ENCODE measurements at regions not wholly inside any gene's neighbourhood (a gene's known extent, or its start where the extent isn't known, plus 50 kb on each side); places are given as distances from the start of the nearest gene placed in this dataset.
A peak's percentile ranks its signal among the peaks of the same experiment; 100 is the strongest.

DNA sequence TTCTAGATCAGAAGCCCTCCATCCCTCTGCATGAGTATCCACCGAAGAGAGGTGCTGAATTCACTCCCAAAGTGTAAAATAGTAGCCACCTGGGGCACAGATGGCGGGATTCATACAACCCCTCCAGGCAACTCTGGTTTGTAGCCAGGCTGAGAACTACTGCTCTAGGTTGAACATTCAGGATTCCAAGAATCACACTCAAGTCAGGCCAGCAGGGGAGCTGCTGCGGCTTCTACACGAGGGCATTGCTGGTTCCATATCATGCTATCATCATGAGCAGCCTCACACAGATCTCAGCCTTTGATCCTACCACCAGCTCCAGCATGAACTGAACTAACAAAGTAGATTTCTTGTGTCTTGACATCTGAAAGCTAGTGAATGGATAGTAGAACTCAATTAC, 367.9 kb downstream of the DIRAS2 start:
- H3K4me2 ChIP-seq (ENCODE audit: low read depth, low read length) = no peak overlapping the region
- H3K9ac ChIP-seq (ENCODE audit: low read length) = no peak overlapping the region
- no peak overlapping the region for H2AFZ ChIP-seq (ENCODE audit: low read length)
- H3K27ac ChIP-seq (ENCODE audit: low read length) = no peak overlapping the region
- H3K4me3 ChIP-seq (ENCODE audit: low read length) = no peak overlapping the region
- H3K27me3 ChIP-seq (replicated peaks; ENCODE audit: insufficient read depth, low read length) = no peaks in the 10 kb centered on the region
- no peaks in the 10 kb centered on the region for H4K20me1 ChIP-seq (ENCODE audit: insufficient read depth, low read length)
- H3K79me2 ChIP-seq (ENCODE audit: low read length) = no peaks in the 10 kb centered on the region
- no peaks in the 10 kb centered on the region for H3K4me1 ChIP-seq (ENCODE audit: low read length)
- no peak for DNase-seq
- no peaks in the 10 kb centered on the region for H3K9me3 ChIP-seq (replicated peaks; ENCODE audit: insufficient read depth, low read length)
- no peak for TF ChIP-seq EZH2 (optimal IDR thresholded peaks at IDR 0.05; ENCODE audit: low read depth, low read length)
- TF ChIP-seq EZH2phosphoT487 (IDR thresholded peaks at IDR 0.05; ENCODE audit: low read length) = no peak
- TF ChIP-seq, protein P1, sequence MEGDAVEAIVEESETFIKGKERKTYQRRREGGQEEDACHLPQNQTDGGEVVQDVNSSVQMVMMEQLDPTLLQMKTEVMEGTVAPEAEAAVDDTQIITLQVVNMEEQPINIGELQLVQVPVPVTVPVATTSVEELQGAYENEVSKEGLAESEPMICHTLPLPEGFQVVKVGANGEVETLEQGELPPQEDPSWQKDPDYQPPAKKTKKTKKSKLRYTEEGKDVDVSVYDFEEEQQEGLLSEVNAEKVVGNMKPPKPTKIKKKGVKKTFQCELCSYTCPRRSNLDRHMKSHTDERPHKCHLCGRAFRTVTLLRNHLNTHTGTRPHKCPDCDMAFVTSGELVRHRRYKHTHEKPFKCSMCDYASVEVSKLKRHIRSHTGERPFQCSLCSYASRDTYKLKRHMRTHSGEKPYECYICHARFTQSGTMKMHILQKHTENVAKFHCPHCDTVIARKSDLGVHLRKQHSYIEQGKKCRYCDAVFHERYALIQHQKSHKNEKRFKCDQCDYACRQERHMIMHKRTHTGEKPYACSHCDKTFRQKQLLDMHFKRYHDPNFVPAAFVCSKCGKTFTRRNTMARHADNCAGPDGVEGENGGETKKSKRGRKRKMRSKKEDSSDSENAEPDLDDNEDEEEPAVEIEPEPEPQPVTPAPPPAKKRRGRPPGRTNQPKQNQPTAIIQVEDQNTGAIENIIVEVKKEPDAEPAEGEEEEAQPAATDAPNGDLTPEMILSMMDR (IDR thresholded peaks at IDR 0.05; ENCODE audit: low read length) = no peak
- no peaks in the 10 kb centered on the region for H3K9me2 ChIP-seq (replicated peaks; ENCODE audit: insufficient read depth, low read length)
- no peaks in the 10 kb centered on the region for H3F3A ChIP-seq (ENCODE audit: insufficient read depth, low read length)
- no peaks in the 10 kb centered on the region for H3K36me3 ChIP-seq (replicated peaks; ENCODE audit: insufficient read depth, low read length)

DNA sequence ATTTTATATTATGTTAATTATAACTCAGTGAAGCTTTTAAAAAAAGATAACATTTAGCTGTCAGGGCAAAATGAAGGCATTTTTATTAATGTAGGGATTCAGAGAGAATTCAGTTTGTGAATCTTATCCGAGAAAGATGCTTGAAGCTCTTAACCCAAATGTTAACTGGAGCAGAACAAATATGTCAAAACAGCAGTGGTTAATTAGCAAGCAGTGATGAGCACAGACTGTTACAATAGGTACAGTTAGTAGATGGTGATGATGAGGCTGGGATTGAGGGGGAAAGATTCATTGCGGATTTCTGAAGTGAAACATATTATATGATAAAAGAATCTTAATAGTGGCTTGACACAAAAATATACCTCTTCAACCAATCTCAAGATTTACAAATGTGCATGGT, 356.7 kb downstream of the DIRAS2 start:
- H3K36me3 ChIP-seq (replicated peaks; ENCODE audit: insufficient read depth, low read length) = no peaks in the 10 kb centered on the region
- TF ChIP-seq, protein P1 (IDR thresholded peaks at IDR 0.05; ENCODE audit: low read length) = no peak
- TF ChIP-seq EZH2phosphoT487 (IDR thresholded peaks at IDR 0.05; ENCODE audit: low read length) (no peak), EZH2 (optimal IDR thresholded peaks at IDR 0.05; ENCODE audit: low read depth, low read length) (no peak)
- peaks cover 16% of the 10 kb centered on the region for H3K4me1 ChIP-seq (ENCODE audit: low read length)
- H2AFZ ChIP-seq (ENCODE audit: low read length) = no peak overlapping the region
- H3K79me2 ChIP-seq (ENCODE audit: low read length) = no peaks in the 10 kb centered on the region
- H3K9me2 ChIP-seq (replicated peaks; ENCODE audit: insufficient read depth, low read length) = no peaks in the 10 kb centered on the region
- no peak overlapping the region for H3K4me3 ChIP-seq (ENCODE audit: low read length)
- no peak overlapping the region for H3K9ac ChIP-seq (ENCODE audit: low read length)
- H3K4me2 ChIP-seq (ENCODE audit: low read depth, low read length) = no peak overlapping the region
- H3F3A ChIP-seq (ENCODE audit: insufficient read depth, low read length) = peaks cover 8% of the 10 kb centered on the region
- H3K27me3 ChIP-seq (replicated peaks; ENCODE audit: insufficient read depth, low read length) = no peaks in the 10 kb centered on the region
- H3K27ac ChIP-seq (ENCODE audit: low read length) = no peak overlapping the region
- no peaks in the 10 kb centered on the region for H3K9me3 ChIP-seq (replicated peaks; ENCODE audit: insufficient read depth, low read length)
- H4K20me1 ChIP-seq (ENCODE audit: insufficient read depth, low read length) = no peaks in the 10 kb centered on the region
- no peak for DNase-seq

DNA sequence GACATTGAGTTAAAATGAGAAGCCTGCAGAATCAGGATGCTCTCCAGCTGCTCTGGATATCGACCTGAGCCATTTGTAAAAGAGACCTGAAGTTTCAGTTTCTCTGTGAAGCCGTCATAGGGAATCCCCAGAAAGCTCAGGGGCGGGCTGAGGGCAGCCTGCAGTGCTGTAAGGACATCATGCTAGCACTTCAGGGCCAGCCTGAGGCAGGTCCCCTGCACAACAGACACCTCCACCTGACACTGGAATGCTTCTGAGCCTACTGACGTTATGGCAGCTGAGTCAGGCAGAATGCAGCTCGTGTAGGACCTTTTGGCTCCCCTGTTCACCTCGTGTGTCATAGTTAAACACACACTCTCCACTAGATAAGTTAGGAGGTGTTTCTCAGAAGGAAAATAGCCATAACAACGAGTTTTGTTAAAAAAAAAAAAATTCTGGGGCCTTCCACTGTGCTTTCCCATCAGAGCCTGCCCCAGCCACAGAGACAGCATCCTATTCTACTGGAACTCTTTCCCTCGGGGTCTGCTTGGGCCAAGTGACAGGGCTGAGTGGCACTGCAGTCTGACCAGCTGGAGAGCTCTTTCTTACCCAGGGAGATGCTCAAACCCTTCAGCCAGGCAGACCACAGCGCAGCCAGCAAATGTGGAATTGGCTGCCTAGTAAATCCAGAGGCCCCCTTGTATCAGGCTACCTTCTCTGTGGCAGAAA, 354.9 kb downstream of the DIRAS2 start:
- Histone ChIP-seq H4K20me1 (ENCODE audit: insufficient read depth, low read length) (no peaks in the 10 kb centered on the region), H3K4me1 (ENCODE audit: low read length) (peaks cover 16% of the 10 kb centered on the region), H3K4me2 (ENCODE audit: low read depth, low read length) (peak overlapping the region; percentile 43), H3F3A (ENCODE audit: insufficient read depth, low read length) (peaks cover 8% of the 10 kb centered on the region), H3K9me3 (replicated peaks; ENCODE audit: insufficient read depth, low read length) (no peaks in the 10 kb centered on the region), H3K27me3 (replicated peaks; ENCODE audit: insufficient read depth, low read length) (no peaks in the 10 kb centered on the region), H3K9ac (ENCODE audit: low read length) (peak overlapping the region; percentile 57), H3K27ac (ENCODE audit: low read length) (peak overlapping the region; percentile 83), H3K9me2 (replicated peaks; ENCODE audit: insufficient read depth, low read length) (no peaks in the 10 kb centered on the region), H3K79me2 (ENCODE audit: low read length) (no peaks in the 10 kb centered on the region), H2AFZ (ENCODE audit: low read length) (peak overlapping the region; percentile 60), H3K4me3 (ENCODE audit: low read length) (0 out of 2 replicates have a peak overlapping the region, but pooled peaks have one; percentile 19), H3K36me3 (replicated peaks; ENCODE audit: insufficient read depth, low read length) (no peaks in the 10 kb centered on the region)
- DNase-seq = peak; percentile 96
- TF ChIP-seq, protein P1 (IDR thresholded peaks at IDR 0.05; ENCODE audit: low read length) = no peak
- no peak for TF ChIP-seq EZH2 (optimal IDR thresholded peaks at IDR 0.05; ENCODE audit: low read depth, low read length)
- no peak for TF ChIP-seq EZH2phosphoT487 (IDR thresholded peaks at IDR 0.05; ENCODE audit: low read length)
